Smooth muscle cell (in vitro differentiated cells): ENCODE measurements at regions not wholly inside any gene's neighbourhood (a gene's known extent, or its start where the extent isn't known, plus 50 kb on each side); places are given as distances from the start of the nearest gene placed in this dataset.

Experiments
- DNase-seq: peaks from one replicate; lab custom pipeline; 2025; ENCODE audit not compliant: unreplicated experiment; lab: John Stamatoyannopoulos, UW
- H2AFZ ChIP-seq: fragments of 200-600 bp; sonication (generic); 2 replicates; pipeline ENCODE4 v1.6.0; 2016; ENCODE audit warnings: antibody characterized with exemption, low read depth, mild to moderate bottlenecking
- H3F3A ChIP-seq: fragments of 200-600 bp; sonication (generic); 2 replicates; pipeline ENCODE4 v1.6.0; 2017; ENCODE audit warnings: antibody characterized with exemption, low read depth
- H3K27ac ChIP-seq: fragments of 200-600 bp; sonication (generic); 2 replicates; pipeline ENCODE4 v1.5.1; 2016; ENCODE audit warnings: low read depth, mild to moderate bottlenecking
- H3K27me3 ChIP-seq: fragments of 200-600 bp; sonication (generic); 2 replicates; pipeline ENCODE4 v1.6.1; 2016; ENCODE audit warnings: low read depth, mild to moderate bottlenecking
- H3K36me3 ChIP-seq: fragments of 200-600 bp; sonication (generic); 2 replicates; pipeline ENCODE4 v1.5.1; 2016; ENCODE audit warnings: low read depth
- H3K4me1 ChIP-seq: fragments of 200-600 bp; sonication (generic); 2 replicates; pipeline ENCODE4 v1.5.1; 2016; ENCODE audit warnings: low read depth
- H3K4me2 ChIP-seq: fragments of 200-600 bp; sonication (generic); 2 replicates; pipeline ENCODE4 v1.6.0; 2016; ENCODE audit warnings: mild to moderate bottlenecking
- H3K4me3 ChIP-seq: fragments of 200-600 bp; sonication (generic); 2 replicates; pipeline ENCODE4 v1.5.1; 2016; ENCODE audit warnings: mild to moderate bottlenecking
- H3K79me2 ChIP-seq: fragments of 200-600 bp; sonication (generic); 2 replicates; pipeline ENCODE4 v1.6.0; 2016; ENCODE audit warnings: low read depth, mild to moderate bottlenecking
- H3K9ac ChIP-seq: fragments of 200-600 bp; sonication (generic); 2 replicates; pipeline ENCODE4 v1.6.0; 2016; ENCODE audit warnings: low read depth
- H3K9me3 ChIP-seq: fragments of 200-600 bp; sonication (generic); replicated peaks from 2 replicates; pipeline ENCODE4 v1.5.1; 2016; ENCODE audit warnings: low read depth
- H4K20me1 ChIP-seq: fragments of 200-600 bp; sonication (generic); 2 replicates; pipeline ENCODE4 v1.6.0; 2016; ENCODE audit warnings: low read depth
- CTCF ChIP-seq: fragments of 200-600 bp; sonication (generic); IDR thresholded peaks from 2 replicates; pipeline ENCODE4 v1.5.1; 2017; ENCODE audit warnings: borderline replicate concordance, mild to moderate bottlenecking, antibody characterized with exemption; ENCODE audit not compliant: insufficient read depth, poor library complexity, severe bottlenecking
- WGBS: methylation state at CpG from one replicate; pipeline ENCODE4 v1.1.7; 2016; ENCODE audit warnings: low lambda C conversion rate; 5-methylcytosine and 5-hydroxymethylcytosine counted together

- Histone ChIP-seq H3K9ac (no peak overlapping the region), H3K4me1 (no peaks in the 10 kb centered on the region), H3K9me3 (no peaks in the 10 kb centered on the region), H3F3A (no peaks in the 10 kb centered on the region), H4K20me1 (no peaks in the 10 kb centered on the region), H3K4me2 (no peak overlapping the region), H2AFZ (no peak overlapping the region), H3K27ac (no peak overlapping the region), H3K36me3 (no peaks in the 10 kb centered on the region), H3K4me3 (no peak overlapping the region), H3K27me3 (no peaks in the 10 kb centered on the region), H3K79me2 (no peaks in the 10 kb centered on the region)
- WGBS: 69% methylated on average over 3 of the region's 3 CpGs
- no peak for TF ChIP-seq CTCF
- DNase-seq: no peak
These were observed 720.5 kb upstream of the SLC35B3 start for GRCh38 chr6:9155836-9156235.

GRCh38 chr6:9143140-9143539 is 707.8 kb upstream of the SLC35B3 start:
- 90% methylated on average over 4 of the region's 4 CpGs for WGBS
- Histone ChIP-seq H3K27ac (no peak overlapping the region), H3K4me1 (no peaks in the 10 kb centered on the region), H3K79me2 (no peaks in the 10 kb centered on the region), H3F3A (no peaks in the 10 kb centered on the region), H3K9ac (no peak overlapping the region), H3K27me3 (no peaks in the 10 kb centered on the region), H3K9me3 (no peaks in the 10 kb centered on the region), H3K4me2 (no peak overlapping the region), H2AFZ (no peak overlapping the region), H4K20me1 (no peaks in the 10 kb centered on the region), H3K36me3 (no peaks in the 10 kb centered on the region), H3K4me3 (no peak overlapping the region)
- no peak for TF ChIP-seq CTCF
- DNase-seq: no peak

GRCh38 chr6:9140951-9141460 is 705.7 kb upstream of the SLC35B3 start:
- Histone ChIP-seq H3K4me1 (no peaks in the 10 kb centered on the region), H3K27me3 (no peaks in the 10 kb centered on the region), H3K4me3 (no peak overlapping the region), H3K9me3 (no peaks in the 10 kb centered on the region), H3K4me2 (no peak overlapping the region), H3K9ac (no peak overlapping the region), H2AFZ (no peak overlapping the region), H3K79me2 (no peaks in the 10 kb centered on the region), H4K20me1 (no peaks in the 10 kb centered on the region), H3K27ac (no peak overlapping the region), H3F3A (no peaks in the 10 kb centered on the region), H3K36me3 (no peaks in the 10 kb centered on the region)
- no peak for DNase-seq
- 83% methylated on average over 4 of the region's 4 CpGs for WGBS
- TF ChIP-seq CTCF: no peak

- H3K9ac ChIP-seq: no peak overlapping the region
- H3K4me2 ChIP-seq: no peak overlapping the region
- no peaks in the 10 kb centered on the region for H3K36me3 ChIP-seq
- no peaks in the 10 kb centered on the region for H3K4me1 ChIP-seq
- H3K27me3 ChIP-seq: no peaks in the 10 kb centered on the region
- H3K27ac ChIP-seq: no peak overlapping the region
- no peaks in the 10 kb centered on the region for H3F3A ChIP-seq
- H3K4me3 ChIP-seq: no peak overlapping the region
- H3K9me3 ChIP-seq: no peaks in the 10 kb centered on the region
- 84% methylated on average over 8 of the region's 8 CpGs for WGBS
- no peak for TF ChIP-seq CTCF
- H4K20me1 ChIP-seq: no peaks in the 10 kb centered on the region
- no peaks in the 10 kb centered on the region for H3K79me2 ChIP-seq
- no peak overlapping the region for H2AFZ ChIP-seq
- no peak for DNase-seq
These were observed 704.8 kb upstream of the SLC35B3 start for GRCh38 chr6:9140172-9140571.
